Activated T-cell treated with anti-CD3 and anti-CD28 coated beads, Interleukin-2, amount 50 U/mL, for 4 hours (primary cell): ENCODE measurements at regions not wholly inside any gene's neighbourhood (a gene's known extent, or its start where the extent isn't known, plus 50 kb on each side); places are given as distances from the start of the nearest gene placed in this dataset.

Source experiments
- ATAC-seq, 2 donors: fragments of 200-7000 bp; cut with Tn5 transposase; one replicate each; pipeline ENCODE4 v1.10.0; 2021
- DNase-seq: peaks from one replicate; pipeline ENCODE4 v3.0.0-alpha.2; 2020
- H3K27me3 Mint-ChIP-seq: one replicate; pipeline ENCODE4 v1.8.0; 2021; ENCODE audit warnings: low read depth, mixed read lengths
- H3K36me3 Mint-ChIP-seq: one replicate; pipeline ENCODE4 v1.8.0; 2022; ENCODE audit warnings: mixed read lengths; ENCODE audit not compliant: insufficient read depth
- H3K4me1 Mint-ChIP-seq: one replicate; pipeline ENCODE4 v1.8.0; 2021; ENCODE audit warnings: low read depth, mixed read lengths
- H3K4me3 Mint-ChIP-seq: one replicate; pipeline ENCODE4 v1.8.0; 2021; ENCODE audit warnings: mild to moderate bottlenecking, moderate library complexity, mixed read lengths
- H3K9me3 Mint-ChIP-seq: one replicate; pipeline ENCODE4 v1.8.0; 2021; ENCODE audit warnings: mixed read lengths

GRCh38 chr4:20616848-20617247, 83.4 kb upstream of the PACRGL start:
- Mint-ChIP-seq H3K9me3 (no peaks in the 10 kb centered on the region), H3K4me1 (no peaks in the 10 kb centered on the region), H3K36me3 (no peaks in the 10 kb centered on the region), H3K4me3 (no peak overlapping the region), H3K27me3 (no peaks in the 10 kb centered on the region)
- no peak for ATAC-seq
- no peak for DNase-seq

GRCh38 chr4:20617678-20618396, 82.4 kb upstream of the PACRGL start:
- no peaks in the 10 kb centered on the region for H3K4me1 Mint-ChIP-seq
- H3K36me3 Mint-ChIP-seq: no peaks in the 10 kb centered on the region
- H3K27me3 Mint-ChIP-seq: no peaks in the 10 kb centered on the region
- ATAC-seq (no peak), DNase-seq (no peak)
- H3K4me3 Mint-ChIP-seq: no peak overlapping the region
- H3K9me3 Mint-ChIP-seq: no peaks in the 10 kb centered on the region

GRCh38 chr4:20618731-20619130, 81.5 kb upstream of the PACRGL start:
- Mint-ChIP-seq H3K4me3 (no peak overlapping the region), H3K4me1 (no peaks in the 10 kb centered on the region), H3K9me3 (no peaks in the 10 kb centered on the region), H3K36me3 (no peaks in the 10 kb centered on the region), H3K27me3 (no peaks in the 10 kb centered on the region)
- ATAC-seq: no peak
- DNase-seq: no peak

- Mint-ChIP-seq H3K27me3 (no peaks in the 10 kb centered on the region), H3K4me1 (no peaks in the 10 kb centered on the region), H3K4me3 (no peak overlapping the region), H3K36me3 (no peaks in the 10 kb centered on the region), H3K9me3 (no peaks in the 10 kb centered on the region)
- DNase-seq (no peak), ATAC-seq (no peak)
Measured at GRCh38 chr4:20621476-20621875, 78.8 kb upstream of the PACRGL start.

- Mint-ChIP-seq H3K9me3 (no peaks in the 10 kb centered on the region), H3K4me1 (no peaks in the 10 kb centered on the region), H3K4me3 (no peak overlapping the region), H3K27me3 (no peaks in the 10 kb centered on the region), H3K36me3 (no peaks in the 10 kb centered on the region)
- DNase-seq (no peak), ATAC-seq (no peak)
Measured at GRCh38 chr4:20622701-20623100, 77.6 kb upstream of the PACRGL start.

- H3K4me3 Mint-ChIP-seq: no peak overlapping the region
Measured at GRCh38 chr4:20623939-20624338, 76.3 kb upstream of the PACRGL start.

GRCh38 chr4:20624793-20625374, 75.4 kb upstream of the PACRGL start:
- H3K27me3 Mint-ChIP-seq: no peaks in the 10 kb centered on the region
- no peak for ATAC-seq
- H3K4me1 Mint-ChIP-seq: no peaks in the 10 kb centered on the region
- DNase-seq: no peak
- H3K4me3 Mint-ChIP-seq: no peak overlapping the region
- H3K9me3 Mint-ChIP-seq: no peaks in the 10 kb centered on the region
- H3K36me3 Mint-ChIP-seq: no peaks in the 10 kb centered on the region

More at GRCh38 chr4:20623939-20624338, 76.3 kb upstream of the PACRGL start:
- DNase-seq (no peak), ATAC-seq (no peak)
- Mint-ChIP-seq H3K27me3 (no peaks in the 10 kb centered on the region), H3K9me3 (no peaks in the 10 kb centered on the region), H3K4me1 (no peaks in the 10 kb centered on the region), H3K36me3 (no peaks in the 10 kb centered on the region)

- H3K36me3 Mint-ChIP-seq: no peaks in the 10 kb centered on the region
- no peak overlapping the region for H3K4me3 Mint-ChIP-seq
- ATAC-seq (no peak), DNase-seq (no peak)
- no peaks in the 10 kb centered on the region for H3K27me3 Mint-ChIP-seq
- H3K9me3 Mint-ChIP-seq: no peaks in the 10 kb centered on the region
- no peaks in the 10 kb centered on the region for H3K4me1 Mint-ChIP-seq
Measured at GRCh38 chr4:20625426-20625825, 74.8 kb upstream of the PACRGL start.

GRCh38 chr4:20626326-20627005, 73.8 kb upstream of the PACRGL start:
- no peak for DNase-seq
- no peak for ATAC-seq
- no peaks in the 10 kb centered on the region for H3K9me3 Mint-ChIP-seq
- no peaks in the 10 kb centered on the region for H3K27me3 Mint-ChIP-seq
- H3K36me3 Mint-ChIP-seq: no peaks in the 10 kb centered on the region
- no peak overlapping the region for H3K4me3 Mint-ChIP-seq
- no peaks in the 10 kb centered on the region for H3K4me1 Mint-ChIP-seq

- no peaks in the 10 kb centered on the region for H3K9me3 Mint-ChIP-seq
- no peak for DNase-seq
- no peak for ATAC-seq
- no peaks in the 10 kb centered on the region for H3K27me3 Mint-ChIP-seq
- H3K36me3 Mint-ChIP-seq: no peaks in the 10 kb centered on the region
- no peak overlapping the region for H3K4me3 Mint-ChIP-seq
- H3K4me1 Mint-ChIP-seq: no peaks in the 10 kb centered on the region
Measured at GRCh38 chr4:20627866-20628265, 72.4 kb upstream of the PACRGL start.

- no peaks in the 10 kb centered on the region for H3K9me3 Mint-ChIP-seq
- no peaks in the 10 kb centered on the region for H3K27me3 Mint-ChIP-seq
- DNase-seq (no peak), ATAC-seq (no peak)
- H3K4me1 Mint-ChIP-seq: no peaks in the 10 kb centered on the region
- no peak overlapping the region for H3K4me3 Mint-ChIP-seq
- no peaks in the 10 kb centered on the region for H3K36me3 Mint-ChIP-seq
Measured at GRCh38 chr4:20629186-20630106, 70.8 kb upstream of the PACRGL start.

- Mint-ChIP-seq H3K4me3 (no peak overlapping the region), H3K36me3 (no peaks in the 10 kb centered on the region), H3K27me3 (peaks cover 4% of the 10 kb centered on the region), H3K9me3 (no peaks in the 10 kb centered on the region), H3K4me1 (no peaks in the 10 kb centered on the region)
- no peak for DNase-seq
- no peak for ATAC-seq
Measured at GRCh38 chr4:20638825-20639224, 61.4 kb upstream of the PACRGL start.

GRCh38 chr4:20639346-20639745, 60.9 kb upstream of the PACRGL start:
- Mint-ChIP-seq H3K36me3 (no peaks in the 10 kb centered on the region), H3K9me3 (no peaks in the 10 kb centered on the region)
- no peak for ATAC-seq

GRCh38 chr4:20640989-20641388, 59.3 kb upstream of the PACRGL start:
- no peaks in the 10 kb centered on the region for H3K36me3 Mint-ChIP-seq

More at GRCh38 chr4:20639346-20639745, 60.9 kb upstream of the PACRGL start:
- Mint-ChIP-seq H3K27me3 (peaks cover 4% of the 10 kb centered on the region), H3K4me3 (no peak overlapping the region), H3K4me1 (no peaks in the 10 kb centered on the region)
- DNase-seq: no peak

More at GRCh38 chr4:20640989-20641388, 59.3 kb upstream of the PACRGL start:
- DNase-seq: no peak
- H3K4me3 Mint-ChIP-seq: no peak overlapping the region
- peaks cover 4% of the 10 kb centered on the region for H3K27me3 Mint-ChIP-seq
- no peak for ATAC-seq
- no peaks in the 10 kb centered on the region for H3K9me3 Mint-ChIP-seq
- H3K4me1 Mint-ChIP-seq: no peaks in the 10 kb centered on the region
